ENCODE measurements at regions not wholly inside any gene's neighbourhood (a gene's known extent, or its start where the extent isn't known, plus 50 kb on each side); places are given as distances from the start of the nearest gene placed in this dataset.

DNA sequence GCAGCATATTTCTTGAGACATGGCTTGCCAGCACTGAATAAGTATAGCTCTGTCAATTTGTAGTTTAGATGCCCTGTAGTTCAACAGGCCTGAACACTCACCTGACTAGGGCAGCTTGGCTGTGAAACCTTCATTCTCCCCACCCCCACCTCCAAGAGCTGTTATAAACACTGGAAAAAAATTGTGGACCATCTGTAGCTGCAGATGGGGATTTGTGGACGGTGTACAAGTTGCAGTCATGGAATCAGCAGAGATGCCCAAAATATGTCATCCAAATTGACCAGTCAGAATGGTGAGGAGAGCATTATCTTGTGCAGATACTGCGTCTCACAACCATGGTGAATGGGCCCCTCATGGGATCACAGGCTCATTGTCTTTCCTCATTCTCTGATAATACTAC is 76.2 kb upstream of the PAQR3 start:
- no peak overlapping the region for H3K4me3 ChIP-seq
- no peaks in the 10 kb centered on the region for H3K36me3 ChIP-seq (ENCODE audit: insufficient read depth in 1 of 2, low read depth in 1 of 2)
- DNase-seq: no peak
- no peak overlapping the region for H3K27ac ChIP-seq
- TF ChIP-seq, protein P1, sequence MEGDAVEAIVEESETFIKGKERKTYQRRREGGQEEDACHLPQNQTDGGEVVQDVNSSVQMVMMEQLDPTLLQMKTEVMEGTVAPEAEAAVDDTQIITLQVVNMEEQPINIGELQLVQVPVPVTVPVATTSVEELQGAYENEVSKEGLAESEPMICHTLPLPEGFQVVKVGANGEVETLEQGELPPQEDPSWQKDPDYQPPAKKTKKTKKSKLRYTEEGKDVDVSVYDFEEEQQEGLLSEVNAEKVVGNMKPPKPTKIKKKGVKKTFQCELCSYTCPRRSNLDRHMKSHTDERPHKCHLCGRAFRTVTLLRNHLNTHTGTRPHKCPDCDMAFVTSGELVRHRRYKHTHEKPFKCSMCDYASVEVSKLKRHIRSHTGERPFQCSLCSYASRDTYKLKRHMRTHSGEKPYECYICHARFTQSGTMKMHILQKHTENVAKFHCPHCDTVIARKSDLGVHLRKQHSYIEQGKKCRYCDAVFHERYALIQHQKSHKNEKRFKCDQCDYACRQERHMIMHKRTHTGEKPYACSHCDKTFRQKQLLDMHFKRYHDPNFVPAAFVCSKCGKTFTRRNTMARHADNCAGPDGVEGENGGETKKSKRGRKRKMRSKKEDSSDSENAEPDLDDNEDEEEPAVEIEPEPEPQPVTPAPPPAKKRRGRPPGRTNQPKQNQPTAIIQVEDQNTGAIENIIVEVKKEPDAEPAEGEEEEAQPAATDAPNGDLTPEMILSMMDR (IDR thresholded peaks at IDR 0.05): no peak
- no peak for ATAC-seq
- no peaks in the 10 kb centered on the region for H3K4me1 ChIP-seq
- H3K9me3 ChIP-seq: no peaks in the 10 kb centered on the region
- H3K27me3 ChIP-seq (ENCODE audit: insufficient read depth in 3 of 3, low read length in 2 of 3): no peaks in the 10 kb centered on the region
- intact Hi-C loops (cut with DNase I): no loop called here
- 73 to 76% (median 74%) methylated on average over 2 of the region's 2 CpGs for WGBS, 3 donors

- H3K36me3 ChIP-seq (ENCODE audit: insufficient read depth in 1 of 2, low read depth in 1 of 2): no peaks in the 10 kb centered on the region
- TF ChIP-seq, protein P1 (IDR thresholded peaks at IDR 0.05): no peak
These were observed 75.0 kb upstream of the PAQR3 start for GRCh38 chr4:79014230-79014629.

GRCh38 chr4:79013756-79014155 is 74.5 kb upstream of the PAQR3 start:
- no peak for DNase-seq
- no peak for ATAC-seq

More at GRCh38 chr4:79014230-79014629, 75.0 kb upstream of the PAQR3 start:
- WGBS, 3 donors: 83 to 93% (median 86%) methylated on average over 3 of the region's 3 CpGs
- Histone ChIP-seq H3K9me3 (no peaks in the 10 kb centered on the region), H3K27ac (no peak overlapping the region), H3K27me3 (ENCODE audit: insufficient read depth in 3 of 3, low read length in 2 of 3) (no peaks in the 10 kb centered on the region), H3K4me3 (no peak overlapping the region), H3K4me1 (no peaks in the 10 kb centered on the region)
- no peak for DNase-seq
- intact Hi-C loops (cut with DNase I): no loop called here
- ATAC-seq: no peak

GRCh38 chr4:78990938-78991810 is 51.9 kb upstream of the PAQR3 start:
- no peaks in the 10 kb centered on the region for H3K27me3 ChIP-seq (ENCODE audit: insufficient read depth in 3 of 3, low read length in 2 of 3)

More at GRCh38 chr4:79013756-79014155, 74.5 kb upstream of the PAQR3 start:
- H3K4me3 ChIP-seq: no peak overlapping the region
- 40 to 44% (median 41%) methylated on average over 3 of the region's 3 CpGs for WGBS, 3 donors
- no peak overlapping the region for H3K27ac ChIP-seq
- H3K4me1 ChIP-seq: no peaks in the 10 kb centered on the region
- intact Hi-C loops (cut with DNase I): no loop called here
- no peaks in the 10 kb centered on the region for H3K9me3 ChIP-seq
- TF ChIP-seq, protein P1 (IDR thresholded peaks at IDR 0.05): no peak
- no peaks in the 10 kb centered on the region for H3K27me3 ChIP-seq (ENCODE audit: insufficient read depth in 3 of 3, low read length in 2 of 3)
- H3K36me3 ChIP-seq (ENCODE audit: insufficient read depth in 1 of 2, low read depth in 1 of 2): no peaks in the 10 kb centered on the region

More at GRCh38 chr4:78990938-78991810, 51.9 kb upstream of the PAQR3 start:
- no peak for ATAC-seq
- no peaks in the 10 kb centered on the region for H3K36me3 ChIP-seq (ENCODE audit: insufficient read depth in 1 of 2, low read depth in 1 of 2)
- TF ChIP-seq, protein P1 (IDR thresholded peaks at IDR 0.05): no peak
- H3K4me1 ChIP-seq: no peaks in the 10 kb centered on the region
- H3K9me3 ChIP-seq: no peaks in the 10 kb centered on the region
- H3K27ac ChIP-seq: no peak overlapping the region
- 45 to 61% (median 49%) methylated on average over 4 of the region's 4 CpGs for WGBS, 3 donors
- no peak overlapping the region for H3K4me3 ChIP-seq
- intact Hi-C loops (cut with DNase I): no loop called here
- no peak for DNase-seq
